HPDE6-E6E7 (cell line): ENCODE measurements at regions not wholly inside any gene's neighbourhood (a gene's known extent, or its start where the extent isn't known, plus 50 kb on each side); places are given as distances from the start of the nearest gene placed in this dataset.

ENCODE experiments used
- DNase-seq: peaks from one replicate; pipeline ENCODE4 v3.0.0; 2011; ENCODE audit warnings: missing footprints; ENCODE audit errors: extremely low spot score

DNA sequence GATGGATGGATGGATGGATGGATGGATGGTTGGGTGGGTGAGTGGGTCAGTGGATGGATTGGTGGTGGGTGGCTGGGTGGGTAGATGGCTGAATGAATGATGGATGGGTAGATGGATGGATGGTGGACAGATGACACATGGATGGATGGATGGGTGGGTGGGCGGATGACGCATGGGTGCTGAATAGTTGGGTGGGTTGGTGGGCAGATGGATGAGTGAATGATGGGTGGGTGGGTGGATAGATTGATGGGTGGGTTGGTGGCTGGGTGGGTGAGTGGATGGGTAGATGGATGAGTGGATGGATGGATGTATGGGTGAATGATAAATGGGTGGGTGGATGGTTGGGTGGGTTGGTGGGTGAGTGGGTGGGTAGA lies 69.9 kb upstream of the NKX1-1 start:
- no peak for DNase-seq

- no peak for DNase-seq
These were observed 69.3 kb upstream of the NKX1-1 start for GRCh38 chr4:1475277-1476139.

- no peak for DNase-seq
These were observed 68.2 kb upstream of the NKX1-1 start for GRCh38 chr4:1474126-1475090.

- DNase-seq, result no peak
These were observed 67.5 kb upstream of the NKX1-1 start for GRCh38 chr4:1473718-1474117.

DNA sequence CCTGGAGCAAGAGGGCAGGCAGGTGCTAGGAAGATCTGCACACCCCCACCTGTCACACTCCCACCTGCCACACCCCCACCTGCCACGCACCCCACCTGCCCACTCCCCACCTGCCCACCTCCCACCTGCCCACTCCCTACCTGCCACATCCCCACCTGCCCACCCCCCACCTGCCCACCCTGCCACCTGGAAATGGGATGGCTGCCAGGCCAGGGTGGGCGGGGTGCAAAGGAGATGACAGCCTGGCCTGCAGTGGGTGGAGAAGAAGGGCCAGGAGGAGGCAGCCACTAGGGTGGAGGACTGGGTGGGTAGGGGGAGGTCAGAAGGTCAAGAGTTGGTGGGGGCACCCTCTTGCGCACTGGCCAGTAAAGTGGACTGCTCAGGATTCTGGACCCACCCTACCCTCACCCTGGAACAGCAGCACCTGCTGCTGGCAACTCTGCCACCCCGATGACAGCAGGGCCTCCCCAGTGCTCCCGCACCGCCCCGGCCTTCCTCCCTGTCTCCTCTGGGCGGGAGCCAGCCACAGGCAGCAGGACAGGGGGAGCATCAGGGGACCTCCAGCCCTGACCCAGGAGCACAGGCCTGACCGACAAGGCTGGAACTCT lies 66.8 kb upstream of the NKX1-1 start:
- DNase-seq, result no peak

GRCh38 chr4:1472148-1472797 lies 66.0 kb upstream of the NKX1-1 start:
- DNase-seq, result no peak

- DNase-seq, result no peak
These were observed 65.4 kb upstream of the NKX1-1 start for GRCh38 chr4:1471443-1472147.

- DNase-seq, result no peak
These were observed 64.7 kb upstream of the NKX1-1 start for GRCh38 chr4:1470816-1471442.

GRCh38 chr4:1470393-1470670 lies 64.1 kb upstream of the NKX1-1 start:
- no peak for DNase-seq

GRCh38 chr4:1469607-1470392 lies 63.6 kb upstream of the NKX1-1 start:
- DNase-seq, result no peak

- DNase-seq, result no peak
These were observed 62.8 kb upstream of the NKX1-1 start for GRCh38 chr4:1469043-1469442.

- DNase-seq, result no peak
These were observed 61.6 kb upstream of the NKX1-1 start for GRCh38 chr4:1467581-1468458.

- DNase-seq, result no peak
These were observed 60.6 kb upstream of the NKX1-1 start for GRCh38 chr4:1466863-1467165.

DNA sequence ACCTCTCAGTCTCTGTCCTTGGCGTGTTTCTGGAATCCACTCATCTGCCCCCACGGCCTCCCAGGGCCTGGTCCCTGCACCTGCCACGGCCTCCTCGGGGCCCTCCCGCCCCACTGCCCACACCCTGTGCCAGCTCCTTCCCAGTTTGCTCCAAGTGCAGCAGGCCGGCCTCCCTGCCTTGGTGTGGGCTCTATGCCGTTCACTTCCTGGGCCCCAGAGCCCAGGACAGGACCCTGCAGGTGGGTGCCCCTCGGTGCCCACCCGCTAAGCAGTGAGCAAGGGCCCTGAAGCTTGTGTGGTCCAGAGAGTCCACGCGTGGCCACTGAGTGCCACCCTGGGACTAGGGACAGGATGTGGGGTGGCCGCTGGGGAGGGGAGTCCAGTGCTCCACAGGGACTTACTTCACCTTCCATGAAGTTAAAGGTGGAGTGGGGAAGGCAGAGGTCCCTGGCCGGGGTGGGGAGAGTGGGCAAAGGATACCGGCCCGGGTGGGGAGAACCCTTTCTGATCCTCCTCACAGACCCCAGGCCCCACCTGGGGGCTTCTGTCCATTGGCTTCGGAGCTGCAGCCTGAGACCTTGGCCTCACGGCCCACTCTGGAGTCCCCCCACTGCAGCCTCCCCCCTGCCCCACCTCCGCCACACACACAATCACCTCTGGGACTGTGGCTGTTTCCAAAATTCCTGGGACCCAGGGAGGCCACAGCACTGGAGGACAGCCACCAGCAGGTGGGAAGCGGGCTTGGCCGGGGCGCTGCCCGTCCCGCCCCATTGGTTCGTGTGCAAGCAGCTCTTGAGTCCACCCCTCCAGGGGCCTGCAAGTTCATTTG lies 60.0 kb upstream of the NKX1-1 start:
- no peak for DNase-seq

DNA sequence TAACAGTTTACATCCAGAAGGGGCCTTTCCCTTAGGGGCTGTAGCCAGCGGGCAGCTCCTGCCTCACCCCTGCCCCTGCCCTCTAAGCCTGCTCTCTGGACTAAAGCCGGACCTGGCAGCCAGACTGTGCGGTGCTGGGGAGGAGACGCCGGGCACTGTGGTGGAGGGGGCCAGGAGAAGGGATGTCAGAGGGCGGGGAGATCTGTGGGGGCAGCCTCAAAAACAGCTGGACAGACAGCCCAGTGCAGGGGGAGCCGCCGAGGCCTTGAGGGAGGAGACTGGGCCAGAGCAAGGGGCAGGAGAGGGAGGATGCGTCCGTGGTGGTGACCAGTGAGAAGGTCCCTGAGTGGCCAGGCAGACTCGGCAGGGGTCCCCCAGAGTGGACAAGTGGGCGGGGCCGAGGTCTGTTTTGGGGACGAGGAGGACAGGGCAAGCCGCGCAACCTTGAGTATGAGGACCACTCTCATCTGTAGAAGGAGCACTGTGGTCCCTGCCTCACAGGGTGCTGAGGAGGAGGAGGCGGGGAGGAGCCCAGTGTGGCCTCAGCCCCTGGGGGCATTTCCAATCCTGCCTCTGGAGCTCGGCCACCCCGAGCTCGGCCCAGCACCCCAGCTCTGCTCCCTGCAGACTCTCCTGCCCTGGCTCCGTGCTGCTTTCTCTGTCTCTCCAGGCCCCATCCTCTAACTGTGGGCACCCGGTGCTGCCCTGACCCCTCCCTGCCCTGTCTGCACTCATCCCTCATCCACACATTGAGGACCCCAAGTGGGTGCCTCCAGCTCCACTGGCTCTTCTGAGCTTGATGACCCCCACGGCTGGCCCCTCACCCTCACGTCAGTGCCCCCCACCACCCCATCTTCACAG lies 59.2 kb upstream of the NKX1-1 start:
- DNase-seq, result no peak

DNA sequence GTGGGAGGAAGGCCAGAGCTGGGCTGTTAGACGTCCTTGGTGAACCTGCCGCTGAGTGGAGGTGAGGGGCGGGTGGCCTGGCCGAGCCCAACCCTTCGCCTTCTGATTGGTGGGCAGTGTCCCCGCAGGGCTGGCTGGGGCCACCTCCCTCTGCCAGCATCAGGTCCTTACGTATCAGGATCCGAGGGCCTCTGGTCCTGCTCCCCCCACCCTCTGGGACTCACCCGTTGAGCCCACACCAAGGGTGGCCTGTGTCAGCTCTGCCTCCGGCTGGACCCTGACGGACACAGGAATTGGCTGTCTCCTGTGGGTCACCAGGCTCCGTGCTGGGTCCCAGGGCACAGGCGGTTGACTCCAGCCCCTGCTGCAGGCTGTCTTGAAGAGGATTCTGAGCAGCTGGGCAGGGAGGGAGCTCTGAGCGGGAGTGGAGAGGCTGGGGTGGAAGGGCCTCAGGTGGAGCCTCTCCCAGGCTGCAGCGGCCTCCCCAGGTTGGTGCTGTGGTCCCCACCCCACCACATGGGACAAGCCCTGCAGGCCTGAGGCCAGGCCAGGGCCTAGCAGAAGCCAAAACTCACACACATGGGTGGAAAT lies 58.4 kb upstream of the NKX1-1 start:
- DNase-seq, result no peak

DNA sequence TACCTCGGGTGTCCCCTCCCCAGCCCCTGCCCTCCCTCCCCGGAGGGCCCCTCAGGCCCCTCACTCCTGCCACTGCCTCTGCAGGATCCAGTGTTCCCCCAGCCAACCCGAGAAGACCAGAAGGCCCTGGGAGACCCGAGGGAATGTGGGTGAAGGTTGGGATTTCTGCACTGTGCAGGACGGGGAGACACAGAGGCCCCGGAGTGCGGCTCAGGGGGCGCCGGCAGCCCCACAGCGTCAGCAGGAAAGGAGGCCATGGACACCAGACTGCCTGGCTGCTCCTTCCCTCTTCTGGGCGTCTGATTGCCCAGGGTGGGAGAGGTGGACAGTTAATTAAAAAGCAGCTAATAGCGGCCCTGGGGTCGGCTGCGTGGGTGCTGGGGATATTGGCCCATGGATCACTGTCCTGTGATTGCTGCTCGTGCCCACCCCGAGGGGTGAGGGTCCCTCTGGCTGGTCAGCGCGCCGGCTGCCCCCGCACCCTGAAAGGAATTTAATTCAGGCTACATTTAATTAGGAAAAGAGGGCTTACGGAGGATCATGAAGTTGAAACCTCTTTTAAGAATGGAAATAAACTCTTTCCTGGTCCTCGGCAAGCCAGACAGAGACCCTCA lies 57.8 kb upstream of the NKX1-1 start:
- DNase-seq, result no peak
